T47D (cell line): ENCODE measurements at regions not wholly inside any gene's neighbourhood (a gene's known extent, or its start where the extent isn't known, plus 50 kb on each side); places are given as distances from the start of the nearest gene placed in this dataset.
A peak's percentile ranks its signal among the peaks of the same experiment; 100 is the strongest.

Experiments used
- DNase-seq, 2 experiments: peaks; one replicate each; pipeline versions ENCODE4 v3.0.0 to v3.0.0-alpha.2; 2011 to 2012; ENCODE audit warnings: low read depth in 1 of 2, low spot score in 1 of 2
- JUND ChIP-seq: IDR thresholded peaks from 2 replicates; pipeline ENCODE4 v1.6.1; 2012; ENCODE audit warnings: low read depth
- in situ Hi-C: cut with HindIII; loops from 2 replicates; pipeline ENCODE4 v1.10.0; 2016; ENCODE audit warnings: low sequenced_read_pairs, low pct_unique_long_range_greater_than_20kb

GRCh38 chr1:69377507-69377906 is 190.2 kb upstream of the LRRC7 start:
- TF ChIP-seq JUND: no peak
- in situ Hi-C loops: no loop called here
- DNase-seq: peak in 1 of 2 experiments; percentile 6

- in situ Hi-C loops: no loop called here
- TF ChIP-seq JUND: no peak
- no peak for DNase-seq
Measured at GRCh38 chr1:69388044-69388443, 179.7 kb upstream of the LRRC7 start.

- DNase-seq: no peak
- in situ Hi-C loops: no loop called here
- TF ChIP-seq JUND: no peak
Measured at GRCh38 chr1:69400128-69400527, 167.6 kb upstream of the LRRC7 start.

- DNase-seq: no peak
- no peak for TF ChIP-seq JUND
- in situ Hi-C loops: no loop called here
Measured at GRCh38 chr1:69401879-69402278, 165.8 kb upstream of the LRRC7 start.

GRCh38 chr1:69403756-69404320 is 163.9 kb upstream of the LRRC7 start:
- DNase-seq: no peak
- in situ Hi-C loops: no loop called here
- no peak for TF ChIP-seq JUND

- no peak for TF ChIP-seq JUND
- in situ Hi-C loops: no loop called here
- DNase-seq: no peak
Measured at GRCh38 chr1:69404486-69404885, 163.2 kb upstream of the LRRC7 start.

- no peak for DNase-seq
- no peak for TF ChIP-seq JUND
- in situ Hi-C loops: no loop called here
Measured at GRCh38 chr1:69406244-69406643, 161.5 kb upstream of the LRRC7 start.

- DNase-seq: no peak
- in situ Hi-C loops: no loop called here
- TF ChIP-seq JUND: no peak
Measured at GRCh38 chr1:69409731-69410456, 157.8 kb upstream of the LRRC7 start.

- TF ChIP-seq JUND: no peak
- DNase-seq: no peak
- in situ Hi-C loops: no loop called here
Measured at GRCh38 chr1:69410457-69410850, 157.3 kb upstream of the LRRC7 start.

GRCh38 chr1:69410893-69411292 is 156.8 kb upstream of the LRRC7 start:
- DNase-seq: no peak
- TF ChIP-seq JUND: no peak
- in situ Hi-C loops: no loop called here

GRCh38 chr1:69411617-69412016 is 156.1 kb upstream of the LRRC7 start:
- in situ Hi-C loops: no loop called here
- no peak for TF ChIP-seq JUND
- DNase-seq: no peak

- DNase-seq: no peak
- no peak for TF ChIP-seq JUND
- in situ Hi-C loops: no loop called here
Measured at GRCh38 chr1:69413129-69413528, 154.6 kb upstream of the LRRC7 start.

- DNase-seq: no peak
- in situ Hi-C loops: no loop called here
- no peak for TF ChIP-seq JUND
Measured at GRCh38 chr1:69414574-69414973, 153.1 kb upstream of the LRRC7 start.

- in situ Hi-C loops: no loop called here
- DNase-seq: no peak
- TF ChIP-seq JUND: no peak
Measured at GRCh38 chr1:69421286-69421685, 146.4 kb upstream of the LRRC7 start.
